OCI-LY3 (cell line): ENCODE measurements at regions not wholly inside any gene's neighbourhood (a gene's known extent, or its start where the extent isn't known, plus 50 kb on each side); places are given as distances from the start of the nearest gene placed in this dataset.

Experiments used
- EZH2phosphoT487 ChIP-seq: fragments of 200-600 bp; shearing (Covaris generic); IDR thresholded peaks from 2 replicates; pipeline ENCODE4 v1.6.1; 2018; ENCODE audit warnings: antibody characterized with exemption, mixed run types, low read depth
- TF ChIP-seq, protein P1 (sequence below): fragments of 200-600, 300-600 bp; sonication (generic); IDR thresholded peaks from 2 replicates; pipeline ENCODE4 v1.5.1; 2014; ENCODE audit warnings: antibody characterized with exemption, low read length, low read depth

- TF ChIP-seq, protein P1, sequence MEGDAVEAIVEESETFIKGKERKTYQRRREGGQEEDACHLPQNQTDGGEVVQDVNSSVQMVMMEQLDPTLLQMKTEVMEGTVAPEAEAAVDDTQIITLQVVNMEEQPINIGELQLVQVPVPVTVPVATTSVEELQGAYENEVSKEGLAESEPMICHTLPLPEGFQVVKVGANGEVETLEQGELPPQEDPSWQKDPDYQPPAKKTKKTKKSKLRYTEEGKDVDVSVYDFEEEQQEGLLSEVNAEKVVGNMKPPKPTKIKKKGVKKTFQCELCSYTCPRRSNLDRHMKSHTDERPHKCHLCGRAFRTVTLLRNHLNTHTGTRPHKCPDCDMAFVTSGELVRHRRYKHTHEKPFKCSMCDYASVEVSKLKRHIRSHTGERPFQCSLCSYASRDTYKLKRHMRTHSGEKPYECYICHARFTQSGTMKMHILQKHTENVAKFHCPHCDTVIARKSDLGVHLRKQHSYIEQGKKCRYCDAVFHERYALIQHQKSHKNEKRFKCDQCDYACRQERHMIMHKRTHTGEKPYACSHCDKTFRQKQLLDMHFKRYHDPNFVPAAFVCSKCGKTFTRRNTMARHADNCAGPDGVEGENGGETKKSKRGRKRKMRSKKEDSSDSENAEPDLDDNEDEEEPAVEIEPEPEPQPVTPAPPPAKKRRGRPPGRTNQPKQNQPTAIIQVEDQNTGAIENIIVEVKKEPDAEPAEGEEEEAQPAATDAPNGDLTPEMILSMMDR = no peak
- no peak for TF ChIP-seq EZH2phosphoT487
Observed at GRCh38 chr7:31256506-31256905, 84.0 kb downstream of the NEUROD6 start.
